ENCODE measurements at regions not wholly inside any gene's neighbourhood (a gene's known extent, or its start where the extent isn't known, plus 50 kb on each side); places are given as distances from the start of the nearest gene placed in this dataset.

DNA sequence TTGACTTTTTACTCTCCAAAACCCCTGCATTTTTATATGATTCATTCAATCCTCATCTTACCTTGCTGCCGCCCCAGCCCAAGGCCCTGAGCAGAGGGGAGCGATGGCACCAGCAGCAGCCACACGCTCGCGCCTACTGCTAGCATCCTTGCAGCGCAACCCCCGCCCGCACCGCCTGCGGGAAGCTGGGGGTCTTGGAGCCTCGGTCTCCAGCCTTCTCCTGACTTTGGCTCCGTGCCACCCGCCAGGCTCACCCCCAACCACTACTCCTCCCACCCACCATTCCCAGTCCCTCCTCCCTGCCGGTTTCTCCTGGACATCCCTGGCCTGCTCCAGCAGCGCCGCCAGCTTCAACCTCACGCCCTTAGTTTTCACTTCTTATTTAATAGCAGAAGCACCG is 76.6 kb downstream of the RPE65 start:
- no peaks in the 10 kb centered on the region for H3K27me3 ChIP-seq (ENCODE audit: insufficient read depth, low read length)
- H4K8ac ChIP-seq (replicated peaks; ENCODE audit: insufficient read length, low read depth, low read length), result no peak overlapping the region
- no peaks in the 10 kb centered on the region for H3K23me2 ChIP-seq (ENCODE audit: insufficient read length, low read depth, low read length, poor library complexity, severe bottlenecking)
- Mint-ChIP-seq H3K4me1 (peaks cover 2% of the 10 kb centered on the region in 2 experiments; a peak in 2 of 4 replicates), H3K9me3 (no peaks in the 10 kb centered on the region; a peak in 1 of 5 replicates), H3K36me3 (ENCODE audit: insufficient read depth in 1 of 3, low read depth in 3 of 3) (no peaks in the 10 kb centered on the region), H3K4me3 (no peak overlapping the region), H3K27me3 (ENCODE audit: low read depth) (no peaks in the 10 kb centered on the region), H3K27ac (no peak overlapping the region)
- no peak overlapping the region for H4K91ac ChIP-seq (ENCODE audit: insufficient read length, low read depth, low read length)
- H2BK20ac ChIP-seq (ENCODE audit: low read depth, low read length, poor library complexity, severe bottlenecking), result no peak overlapping the region
- H3K4ac ChIP-seq (ENCODE audit: low read depth, low read length), result no peak overlapping the region
- no peaks in the 10 kb centered on the region for H4K20me1 ChIP-seq (ENCODE audit: control insufficient read depth, insufficient read depth, insufficient read length)
- no peak overlapping the region for H3K4me2 ChIP-seq (ENCODE audit: insufficient read depth, insufficient read length, low read length)
- no peak overlapping the region for H2AK5ac ChIP-seq (ENCODE audit: insufficient read length, low read length)
- H3K23ac ChIP-seq (ENCODE audit: insufficient read length, low read depth, low read length), result no peak overlapping the region
- H3K4me1 ChIP-seq (ENCODE audit: insufficient read depth, low read length), result no peaks in the 10 kb centered on the region
- H3K9ac ChIP-seq (ENCODE audit: extremely low read depth, insufficient read length, low read length), result no peak overlapping the region
- H3K14ac ChIP-seq (ENCODE audit: insufficient read depth, low read length), result no peak overlapping the region
- no peak overlapping the region for H3T11ph ChIP-seq (ENCODE audit: low read length)
- H3K27ac ChIP-seq (ENCODE audit: insufficient read length, low read depth, low read length), result no peak overlapping the region
- no peak overlapping the region for H2BK15ac ChIP-seq (ENCODE audit: low read depth, low read length)
- no peaks in the 10 kb centered on the region for H3K79me2 ChIP-seq (ENCODE audit: insufficient read depth, low read length)
- H3K18ac ChIP-seq (ENCODE audit: insufficient read length, low read depth, low read length), result no peak overlapping the region
- no peaks in the 10 kb centered on the region for H3K9me3 ChIP-seq (ENCODE audit: control insufficient read depth, low read depth, low read length)
- H2BK5ac ChIP-seq (ENCODE audit: insufficient read length, low read length), result no peak overlapping the region
- TF ChIP-seq, protein P1, sequence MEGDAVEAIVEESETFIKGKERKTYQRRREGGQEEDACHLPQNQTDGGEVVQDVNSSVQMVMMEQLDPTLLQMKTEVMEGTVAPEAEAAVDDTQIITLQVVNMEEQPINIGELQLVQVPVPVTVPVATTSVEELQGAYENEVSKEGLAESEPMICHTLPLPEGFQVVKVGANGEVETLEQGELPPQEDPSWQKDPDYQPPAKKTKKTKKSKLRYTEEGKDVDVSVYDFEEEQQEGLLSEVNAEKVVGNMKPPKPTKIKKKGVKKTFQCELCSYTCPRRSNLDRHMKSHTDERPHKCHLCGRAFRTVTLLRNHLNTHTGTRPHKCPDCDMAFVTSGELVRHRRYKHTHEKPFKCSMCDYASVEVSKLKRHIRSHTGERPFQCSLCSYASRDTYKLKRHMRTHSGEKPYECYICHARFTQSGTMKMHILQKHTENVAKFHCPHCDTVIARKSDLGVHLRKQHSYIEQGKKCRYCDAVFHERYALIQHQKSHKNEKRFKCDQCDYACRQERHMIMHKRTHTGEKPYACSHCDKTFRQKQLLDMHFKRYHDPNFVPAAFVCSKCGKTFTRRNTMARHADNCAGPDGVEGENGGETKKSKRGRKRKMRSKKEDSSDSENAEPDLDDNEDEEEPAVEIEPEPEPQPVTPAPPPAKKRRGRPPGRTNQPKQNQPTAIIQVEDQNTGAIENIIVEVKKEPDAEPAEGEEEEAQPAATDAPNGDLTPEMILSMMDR (conservative IDR thresholded peaks at IDR 0.05), result no peak
- no peak overlapping the region for H2BK12ac ChIP-seq (ENCODE audit: insufficient read length, low read depth, low read length)
- no peak overlapping the region for H2BK120ac ChIP-seq (ENCODE audit: low read depth, low read length, poor library complexity, severe bottlenecking)
- H4K5ac ChIP-seq (ENCODE audit: insufficient read length, low read depth, low read length), result no peak overlapping the region
- no peak overlapping the region for H2AFZ ChIP-seq (ENCODE audit: low read length)
- H3K56ac ChIP-seq (ENCODE audit: insufficient read length, low read depth, low read length), result no peak overlapping the region
- no peaks in the 10 kb centered on the region for H3K79me1 ChIP-seq (ENCODE audit: insufficient read depth, low read depth, low read length, poor library complexity, severe bottlenecking)
- no CpG with 5 or more reads among the region's 18 CpGs for WGBS (ENCODE audit: extremely low coverage, insufficient read length, low lambda C conversion rate)
- no peak for DNase-seq
